RKO (cell line): ENCODE measurements at regions not wholly inside any gene's neighbourhood (a gene's known extent, or its start where the extent isn't known, plus 50 kb on each side); places are given as distances from the start of the nearest gene placed in this dataset.
A peak's percentile ranks its signal among the peaks of the same experiment; 100 is the strongest.
"Not testable (repeated sequence)": the region's sequence is repeated elsewhere in the genome, so short reads cannot be mapped to it uniquely, and the experiment has no call there.

Experiments
- DNase-seq: peaks from one replicate; pipeline ENCODE4 v3.0.0-alpha.2; 2016; ENCODE audit warnings: low spot score

GRCh38 chr2:156933645-156934225 is 323.8 kb upstream of the GALNT5 start:
- no peak for DNase-seq

GRCh38 chr2:156935616-156936015 is 321.9 kb upstream of the GALNT5 start:
- no peak for DNase-seq

- no peak for DNase-seq
Measured at GRCh38 chr2:156937430-156937829, 320.1 kb upstream of the GALNT5 start.

- DNase-seq, result no peak
Measured at GRCh38 chr2:156944871-156945270, 312.6 kb upstream of the GALNT5 start.

- no peak for DNase-seq
Measured at GRCh38 chr2:156947261-156947660, 310.2 kb upstream of the GALNT5 start.

GRCh38 chr2:156955701-156956100 is 301.8 kb upstream of the GALNT5 start:
- no peak for DNase-seq

GRCh38 chr2:156956161-156956560 is 301.3 kb upstream of the GALNT5 start:
- DNase-seq, result no peak

GRCh38 chr2:156958374-156958773 is 299.1 kb upstream of the GALNT5 start:
- no peak for DNase-seq

GRCh38 chr2:156959481-156959880 is 298.0 kb upstream of the GALNT5 start:
- no peak for DNase-seq

- DNase-seq, result no peak
Measured at GRCh38 chr2:156982615-156983014, 274.9 kb upstream of the GALNT5 start.

- no peak for DNase-seq
Measured at GRCh38 chr2:156986339-156986988, 271.0 kb upstream of the GALNT5 start.

- no peak for DNase-seq
Measured at GRCh38 chr2:156999661-157000060, 257.8 kb upstream of the GALNT5 start.

GRCh38 chr2:157004789-157005188 is 252.7 kb upstream of the GALNT5 start:
- DNase-seq, result no peak

- DNase-seq, result no peak
Measured at GRCh38 chr2:157015015-157015575, 242.4 kb upstream of the GALNT5 start.

GRCh38 chr2:157023264-157023663 is 234.2 kb upstream of the GALNT5 start:
- DNase-seq, result not testable (repeated sequence)

GRCh38 chr2:157024129-157024528 is 233.4 kb upstream of the GALNT5 start:
- no peak for DNase-seq

- DNase-seq, result peak; percentile 94
Measured at GRCh38 chr2:157032017-157032416, 225.5 kb upstream of the GALNT5 start.

GRCh38 chr2:157036726-157037125 is 220.8 kb upstream of the GALNT5 start:
- no peak for DNase-seq

GRCh38 chr2:157043786-157044185 is 213.7 kb upstream of the GALNT5 start:
- no peak for DNase-seq

GRCh38 chr2:157046396-157046795 is 211.1 kb upstream of the GALNT5 start:
- DNase-seq, result no peak

- peak; percentile 64 for DNase-seq
Measured at GRCh38 chr2:157052685-157053224, 204.8 kb upstream of the GALNT5 start.

GRCh38 chr2:157053876-157054275 is 203.6 kb upstream of the GALNT5 start:
- no peak for DNase-seq

- peak; percentile 57 for DNase-seq
Measured at GRCh38 chr2:157055660-157056199, 201.8 kb upstream of the GALNT5 start.
